PC-9 (cell line): ENCODE measurements at regions not wholly inside any gene's neighbourhood (a gene's known extent, or its start where the extent isn't known, plus 50 kb on each side); places are given as distances from the start of the nearest gene placed in this dataset.
"Not testable (repeated sequence)": the region's sequence is repeated elsewhere in the genome, so short reads cannot be mapped to it uniquely, and the experiment has no call there.

Experiments
- BruUV-seq: library from RNA; stranded (reverse); fragments of 400-500 nt; replicated peaks from 2 replicates; lab custom pipeline; 2021; lab: Mats Ljungman, UMichigan
- CTCF ChIA-PET: fragments of 300-600 bp; sonication (Branson Sonifier 250); formaldehyde crosslinking; loops from one replicate; lab custom pipeline; 2022; ENCODE audit warnings: antibody characterized with exemption; lab: Charles Lee
- POLR2A ChIA-PET: fragments of 300-600 bp; sonication (Branson Sonifier 250); formaldehyde crosslinking; loops from one replicate; lab custom pipeline; 2022; ENCODE audit warnings: antibody characterized with exemption; ENCODE audit not compliant: unreplicated experiment; lab: Charles Lee
- DNase-seq, 2 experiments: peaks; one replicate each; pipeline versions ENCODE4 v3.0.0 to v3.0.0-alpha.2; 2015 to 2022; ENCODE audit warnings: mixed read lengths in 1 of 2
- H2AFZ ChIP-seq: fragments of 200-600 bp; sonication (generic); 2 replicates; pipeline ENCODE4 v1.8.1; 2017; ENCODE audit warnings: antibody characterized with exemption
- H3F3A ChIP-seq: fragments of 200-600 bp; sonication (generic); 2 replicates; pipeline ENCODE4 v1.8.1; 2017; ENCODE audit warnings: antibody characterized with exemption, mild to moderate bottlenecking, low read depth; ENCODE audit not compliant: insufficient read depth
- H3K27ac ChIP-seq: fragments of 200-600 bp; sonication (generic); 2 replicates; pipeline ENCODE4 v1.6.1; 2016; ENCODE audit warnings: mixed run types
- H3K27me3 ChIP-seq: fragments of 200-600 bp; sonication (generic); 2 replicates; pipeline ENCODE4 v1.6.1; 2016; ENCODE audit warnings: low read depth, mixed run types; ENCODE audit not compliant: insufficient read depth
- H3K36me3 ChIP-seq: fragments of 200-600 bp; sonication (generic); 2 replicates; pipeline ENCODE4 v1.6.1; 2016; ENCODE audit warnings: low read depth, mixed run types
- H3K4me1 ChIP-seq: fragments of 200-600 bp; sonication (generic); replicated peaks from 2 replicates; pipeline ENCODE4 v1.6.1; 2016; ENCODE audit warnings: mixed run types; ENCODE audit not compliant: insufficient read depth
- H3K4me2 ChIP-seq: fragments of 200-600 bp; sonication (generic); 2 replicates; pipeline ENCODE4 v1.6.1; 2017; ENCODE audit warnings: mixed run types
- H3K4me3 ChIP-seq: fragments of 200-600 bp; sonication (generic); 2 replicates; pipeline ENCODE4 v1.6.1; 2016; ENCODE audit warnings: mixed run types
- H3K79me2 ChIP-seq: fragments of 200-600 bp; sonication (generic); 2 replicates; pipeline ENCODE4 v1.6.1; 2017; ENCODE audit warnings: low read depth, mixed run types
- H3K9me2 ChIP-seq: fragments of 200-600 bp; sonication (generic); 2 replicates; pipeline ENCODE4 v1.8.1; 2017; ENCODE audit warnings: mild to moderate bottlenecking; ENCODE audit not compliant: insufficient read depth
- H3K9me3 ChIP-seq: fragments of 200-600 bp; sonication (generic); 2 replicates; pipeline ENCODE4 v1.8.1; 2016; ENCODE audit warnings: low read depth; ENCODE audit not compliant: insufficient read depth
- H4K20me1 ChIP-seq: fragments of 200-600 bp; sonication (generic); 2 replicates; pipeline ENCODE4 v1.8.1; 2017; ENCODE audit not compliant: insufficient read depth
- intact Hi-C: fragments of 100-400 bp; cut with micrococcal nuclease; formaldehyde crosslinking; loops from one replicate; pipeline ENCODE4 v1.10.0; 2022; ENCODE audit not compliant: unreplicated experiment

DNA sequence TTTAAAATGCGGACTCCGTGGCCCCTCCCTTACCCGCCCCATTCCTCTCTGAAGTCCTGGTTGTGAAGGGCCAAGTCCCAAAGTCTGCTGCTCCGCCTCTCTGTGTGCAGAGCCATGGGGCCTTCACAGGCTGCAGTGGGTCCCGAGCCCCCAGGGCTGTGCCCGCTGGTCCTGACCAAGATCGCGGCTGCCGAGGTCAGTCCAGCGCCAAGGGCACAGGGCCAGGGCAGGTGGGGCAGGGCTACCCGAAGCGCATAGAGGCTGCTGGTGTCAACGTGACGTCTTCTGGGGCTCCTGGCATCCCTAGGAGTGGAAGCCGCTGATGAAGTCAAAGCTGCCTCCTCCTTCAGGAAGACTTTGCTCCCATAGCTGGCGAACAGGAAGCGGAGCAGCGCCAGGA, 858.8 kb downstream of the TUBA3C start:
- H2AFZ ChIP-seq, H3K79me2 ChIP-seq, H3K4me1 ChIP-seq, H3K4me2 ChIP-seq, H4K20me1 ChIP-seq, H3K9me2 ChIP-seq, CTCF ChIA-PET, H3F3A ChIP-seq, H3K9me3 ChIP-seq, POLR2A ChIA-PET, H3K4me3 ChIP-seq, H3K36me3 ChIP-seq, H3K27ac ChIP-seq, DNase-seq, BruUV-seq, H3K27me3 ChIP-seq, intact Hi-C loops: not testable (repeated sequence)

DNA sequence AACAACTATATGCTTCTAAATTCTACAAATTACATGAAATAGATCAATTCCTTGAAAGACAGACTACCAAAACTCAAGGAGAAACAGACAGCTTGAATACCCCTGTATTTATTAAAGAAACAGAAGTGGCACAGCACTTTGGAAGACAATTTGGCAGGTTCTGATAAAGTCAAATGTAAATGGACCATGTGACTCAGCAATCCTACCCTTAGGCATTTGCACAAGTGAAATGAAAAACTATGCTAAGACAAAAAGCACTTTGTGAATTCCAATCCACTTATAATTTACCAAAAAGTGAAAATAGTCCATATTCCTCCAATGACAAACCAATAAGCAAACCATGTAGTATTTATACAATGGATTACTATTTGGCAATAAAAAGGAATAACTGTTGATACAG, 862.0 kb downstream of the TUBA3C start:
- intact Hi-C loops, H3K9me2 ChIP-seq, H3K79me2 ChIP-seq, CTCF ChIA-PET, BruUV-seq, H3F3A ChIP-seq, H3K36me3 ChIP-seq, H4K20me1 ChIP-seq, H2AFZ ChIP-seq, H3K27ac ChIP-seq, DNase-seq, H3K4me2 ChIP-seq, H3K4me3 ChIP-seq, H3K9me3 ChIP-seq, H3K4me1 ChIP-seq, POLR2A ChIA-PET, H3K27me3 ChIP-seq: not testable (repeated sequence)

DNA sequence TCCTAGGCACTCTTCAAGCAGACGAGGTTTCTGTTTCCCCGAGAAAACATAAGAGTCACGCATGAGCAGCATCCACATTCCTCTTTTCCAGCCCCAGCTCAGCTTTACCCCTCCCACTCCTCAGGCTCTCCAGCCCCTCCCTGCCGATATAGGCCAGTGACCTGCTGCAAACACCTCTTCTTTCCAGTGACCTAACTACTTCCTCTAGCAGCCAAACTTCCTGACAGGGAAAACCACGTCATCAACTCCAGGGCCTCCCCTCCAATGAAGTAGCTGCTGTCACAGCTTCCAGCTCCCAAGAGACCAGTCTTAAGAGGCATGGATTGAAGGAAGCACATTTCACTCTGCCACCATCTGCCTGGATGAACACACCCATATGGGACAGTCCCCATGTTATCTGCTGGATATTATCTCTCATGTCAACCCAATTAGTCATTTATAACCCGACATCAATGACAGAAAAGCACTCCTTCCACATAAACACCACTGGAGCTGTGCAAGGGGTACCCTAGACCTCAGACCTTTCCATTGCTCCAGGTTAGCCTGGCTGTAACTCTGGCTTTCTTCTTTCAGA, 878.3 kb downstream of the TUBA3C start:
- H3K4me2 ChIP-seq, POLR2A ChIA-PET, BruUV-seq, H3F3A ChIP-seq, CTCF ChIA-PET, H3K9me2 ChIP-seq, H3K4me3 ChIP-seq, DNase-seq, H3K27me3 ChIP-seq, H3K79me2 ChIP-seq, H3K36me3 ChIP-seq, H3K27ac ChIP-seq, H3K4me1 ChIP-seq, H2AFZ ChIP-seq, H3K9me3 ChIP-seq, H4K20me1 ChIP-seq, intact Hi-C loops: not testable (repeated sequence)

DNA sequence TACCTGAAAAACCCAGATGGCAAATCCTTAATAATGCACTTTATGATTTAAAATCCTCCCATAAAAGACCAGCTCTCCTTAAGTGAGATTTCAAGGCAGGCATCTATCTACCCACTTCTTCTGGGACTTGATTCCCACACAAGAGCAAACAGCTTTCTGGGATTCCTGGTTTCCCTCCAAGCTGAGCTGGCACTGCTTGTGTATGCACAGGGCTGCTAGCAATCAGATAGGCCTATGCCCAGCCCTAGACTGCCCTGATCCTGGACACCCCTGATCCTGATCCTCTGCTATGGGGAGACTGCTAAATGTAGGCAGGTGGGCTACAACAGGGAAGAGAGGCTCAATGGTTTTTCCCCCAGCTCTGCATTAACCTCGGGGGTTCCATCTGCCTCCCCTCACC, 880.7 kb downstream of the TUBA3C start:
- H3K4me2 ChIP-seq, H3K9me2 ChIP-seq, H3K36me3 ChIP-seq, H3K27me3 ChIP-seq, CTCF ChIA-PET, H4K20me1 ChIP-seq, BruUV-seq, H3K27ac ChIP-seq, H3K9me3 ChIP-seq, H3K4me3 ChIP-seq, H3K79me2 ChIP-seq, H3K4me1 ChIP-seq, POLR2A ChIA-PET, H3F3A ChIP-seq, intact Hi-C loops, DNase-seq, H2AFZ ChIP-seq: not testable (repeated sequence)

DNA sequence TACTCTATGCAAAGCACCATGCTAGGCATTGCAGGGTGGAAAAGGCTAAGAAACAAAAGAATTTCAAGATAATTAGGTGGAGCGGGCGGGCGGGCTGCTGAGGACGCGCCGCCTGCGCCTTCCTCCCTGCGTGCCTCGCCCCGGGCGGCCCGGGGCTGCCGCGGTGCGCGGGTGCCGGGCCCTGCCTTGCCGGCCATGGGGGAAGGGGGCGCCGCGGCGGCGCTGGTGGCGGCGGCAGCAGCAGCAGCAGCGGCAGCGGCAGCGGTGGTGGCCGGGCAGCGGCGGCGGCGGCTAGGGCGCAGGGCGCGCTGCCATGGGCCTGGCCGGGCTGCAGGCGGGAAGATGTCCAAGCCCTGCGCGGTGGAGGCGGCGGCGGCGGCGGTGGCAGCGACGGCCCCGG, 884.3 kb downstream of the TUBA3C start:
- H3K27ac ChIP-seq, DNase-seq, BruUV-seq, H3K4me2 ChIP-seq, CTCF ChIA-PET, POLR2A ChIA-PET, H3K9me3 ChIP-seq, H2AFZ ChIP-seq, H3K27me3 ChIP-seq, H4K20me1 ChIP-seq, H3K9me2 ChIP-seq, H3K36me3 ChIP-seq, H3K4me1 ChIP-seq, H3K4me3 ChIP-seq, H3K79me2 ChIP-seq, H3F3A ChIP-seq, intact Hi-C loops: not testable (repeated sequence)

DNA sequence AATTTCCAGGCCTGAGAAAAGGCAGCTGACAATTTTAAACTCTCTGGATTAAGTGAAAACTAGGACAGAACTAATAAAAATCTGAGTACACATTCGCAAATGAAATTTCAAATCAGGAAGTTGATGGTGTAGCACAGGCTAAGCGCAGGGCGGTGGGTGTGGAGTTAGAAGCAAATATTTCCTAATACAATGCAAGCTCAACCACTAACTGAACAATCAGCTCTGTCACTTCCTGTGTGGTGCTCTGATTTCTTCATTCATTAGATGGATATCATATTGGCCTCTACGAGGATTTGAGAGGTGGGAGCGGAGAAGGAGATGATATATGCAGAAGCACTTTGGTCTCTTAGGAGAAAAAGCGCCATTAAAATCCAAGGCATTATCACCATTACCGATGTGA, 885.0 kb downstream of the TUBA3C start:
- BruUV-seq, DNase-seq, H2AFZ ChIP-seq, H3K4me3 ChIP-seq, H3F3A ChIP-seq, H4K20me1 ChIP-seq, POLR2A ChIA-PET, intact Hi-C loops, CTCF ChIA-PET, H3K27me3 ChIP-seq, H3K36me3 ChIP-seq, H3K4me1 ChIP-seq, H3K79me2 ChIP-seq, H3K27ac ChIP-seq, H3K9me2 ChIP-seq, H3K4me2 ChIP-seq, H3K9me3 ChIP-seq: not testable (repeated sequence)

DNA sequence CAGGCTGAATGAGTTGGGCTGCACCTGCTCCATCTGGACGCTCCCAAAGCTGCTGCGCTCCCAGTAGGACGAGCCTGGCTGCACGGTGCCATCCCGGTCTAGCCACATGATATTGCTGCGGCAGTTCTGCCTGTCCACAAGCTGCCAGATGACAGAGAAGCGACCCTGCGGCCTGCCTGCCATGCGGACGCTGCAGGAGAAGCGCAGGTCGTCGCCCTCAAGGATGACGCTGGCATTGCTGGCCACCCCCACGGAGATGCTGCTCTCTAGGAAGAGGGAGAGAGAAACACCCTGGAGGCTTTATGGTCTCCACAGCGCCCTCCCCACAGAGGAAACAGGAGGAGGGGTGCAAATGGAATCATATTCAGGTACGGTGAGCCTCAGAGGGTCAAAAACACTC, 887.3 kb downstream of the TUBA3C start:
- intact Hi-C loops, H3K4me2 ChIP-seq, H3K9me3 ChIP-seq, H3K27ac ChIP-seq, H3K4me3 ChIP-seq, H3K36me3 ChIP-seq, H3F3A ChIP-seq, H3K27me3 ChIP-seq, H3K9me2 ChIP-seq, CTCF ChIA-PET, H4K20me1 ChIP-seq, H3K79me2 ChIP-seq, POLR2A ChIA-PET, H2AFZ ChIP-seq, H3K4me1 ChIP-seq, BruUV-seq, DNase-seq: not testable (repeated sequence)
